ENCODE measurements at regions not wholly inside any gene's neighbourhood (a gene's known extent, or its start where the extent isn't known, plus 50 kb on each side); places are given as distances from the start of the nearest gene placed in this dataset.

GRCh38 chr5:93096561-93096960 is 484.5 kb downstream of the NR2F1-AS1 start:
- no peak for DNase-seq

- DNase-seq = peak; percentile 7
These were observed 488.5 kb downstream of the NR2F1-AS1 start for GRCh38 chr5:93092349-93093105.

GRCh38 chr5:93090698-93091097 is 490.3 kb downstream of the NR2F1-AS1 start:
- no peak for DNase-seq

DNA sequence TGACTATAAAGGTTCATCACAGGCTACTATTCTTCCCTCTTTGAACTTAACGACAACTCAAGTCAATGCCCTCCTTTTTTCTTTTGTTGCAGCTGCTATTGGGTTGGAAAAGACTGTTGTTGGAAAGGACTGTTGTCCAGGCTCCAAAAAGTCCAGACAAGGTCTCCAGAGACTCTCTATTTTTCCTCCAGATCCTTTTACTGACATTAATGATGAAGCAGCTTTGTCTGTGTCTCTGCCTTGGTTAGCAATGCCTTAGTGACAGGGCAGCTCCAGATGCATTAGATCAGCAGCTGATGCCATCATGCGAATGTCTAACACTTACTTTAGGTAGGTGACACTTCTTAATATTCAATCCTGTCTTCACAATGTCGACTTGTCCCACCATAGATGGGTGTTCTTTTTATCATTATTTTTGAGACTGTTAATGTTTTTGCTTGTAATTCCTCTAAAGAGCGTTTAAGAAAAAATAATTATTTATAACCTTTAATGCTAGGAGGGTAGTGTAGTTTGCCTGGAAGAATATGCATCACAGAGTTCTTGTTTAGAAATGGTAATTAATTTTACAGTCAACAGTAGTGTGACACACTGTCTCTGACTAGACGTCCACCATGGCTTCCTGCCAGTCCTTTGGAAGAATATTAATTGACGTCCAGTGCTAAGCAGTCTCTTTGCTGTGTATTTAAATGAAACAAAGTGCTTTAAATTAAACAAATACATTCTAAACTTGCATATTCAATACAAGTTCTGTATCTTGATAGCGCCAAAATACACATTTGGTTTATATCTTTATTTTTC is 492.2 kb downstream of the NR2F1-AS1 start:
- DNase-seq = peak; percentile 8

DNA sequence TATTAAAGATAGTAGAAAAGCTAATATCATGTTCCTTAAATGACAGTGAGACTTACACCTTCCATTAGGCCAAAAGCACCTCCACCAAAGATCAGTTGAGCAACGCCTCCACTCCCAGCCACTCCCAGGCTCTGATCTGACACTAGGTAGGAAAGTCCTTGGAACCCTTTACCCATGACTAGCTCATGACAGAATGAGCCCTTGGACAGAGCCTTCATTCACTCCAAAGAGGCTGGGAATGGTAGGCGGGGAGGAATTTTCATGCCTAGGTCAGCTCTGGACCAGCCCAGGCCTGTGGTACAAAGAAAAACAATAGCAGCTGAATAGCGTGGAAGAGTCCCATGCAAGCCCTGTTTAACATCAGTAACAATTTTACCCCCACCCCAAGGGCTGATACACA is 493.7 kb downstream of the NR2F1-AS1 start:
- DNase-seq = no peak

GRCh38 chr5:93082981-93083380 is 498.0 kb downstream of the NR2F1-AS1 start:
- DNase-seq = peak; percentile 70

DNA sequence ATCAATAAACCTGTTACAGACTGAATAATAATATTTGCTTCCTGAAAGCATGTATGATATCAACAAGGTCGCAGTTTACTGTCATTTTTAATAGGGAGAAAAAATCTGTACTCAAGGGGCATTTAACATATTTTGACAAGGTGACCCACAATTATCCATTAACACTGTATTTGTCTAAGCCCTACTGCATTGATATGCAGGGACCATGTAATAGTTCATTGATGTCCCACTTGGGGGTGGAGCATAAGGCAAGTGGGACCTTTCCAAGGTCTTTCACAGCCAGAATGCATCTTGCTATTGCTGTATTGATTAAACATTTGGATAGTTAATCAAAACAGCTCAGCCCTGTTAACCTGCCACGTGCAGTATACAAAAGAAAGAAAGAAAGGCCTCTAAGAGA is 502.0 kb downstream of the NR2F1-AS1 start:
- DNase-seq = no peak

DNA sequence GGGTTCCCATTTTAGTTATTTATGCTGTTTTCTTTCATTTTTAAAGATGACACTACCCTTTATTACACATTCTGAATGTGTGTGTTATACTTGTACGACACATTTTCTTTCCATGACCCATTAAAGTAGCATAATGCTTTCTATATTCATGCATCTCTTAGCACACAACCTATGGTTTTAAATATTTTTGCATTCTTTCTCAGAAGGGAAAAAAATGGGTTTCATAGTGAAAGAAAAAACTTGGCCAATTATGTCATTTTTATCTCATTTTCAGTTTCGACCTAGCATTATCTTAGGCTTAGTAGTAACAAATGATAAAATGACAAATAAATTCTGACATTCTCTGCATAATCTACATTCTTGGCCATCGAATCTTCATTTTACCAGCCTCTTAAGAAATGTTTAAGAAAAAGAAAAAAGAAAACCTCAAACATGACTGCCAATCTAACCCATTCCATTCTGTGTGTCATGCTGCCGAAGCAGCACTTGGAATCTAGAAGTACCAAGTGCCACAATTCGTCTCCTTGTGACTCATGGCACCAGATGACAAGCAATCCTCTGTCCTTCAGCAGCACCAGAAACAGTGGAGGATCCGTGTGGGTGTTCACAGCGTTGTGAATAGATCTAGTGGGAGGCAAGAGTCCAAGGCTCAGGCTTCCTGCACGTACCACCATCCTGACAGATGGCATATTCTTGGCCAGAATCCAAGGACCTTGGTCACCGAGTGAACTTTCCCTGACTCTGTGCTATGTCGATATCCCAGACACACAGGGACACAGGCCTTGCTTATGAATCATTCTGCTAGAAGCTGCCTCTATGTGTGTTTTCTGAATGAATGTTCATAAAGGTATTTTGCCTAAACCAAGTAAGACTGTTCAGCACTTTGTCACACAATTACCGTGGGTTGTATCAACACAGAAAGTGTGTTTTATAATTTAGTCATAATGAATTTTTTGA is 502.7 kb downstream of the NR2F1-AS1 start:
- peak; percentile 81 for DNase-seq

GRCh38 chr5:93076566-93076965 is 504.5 kb downstream of the NR2F1-AS1 start:
- no peak for DNase-seq

DNA sequence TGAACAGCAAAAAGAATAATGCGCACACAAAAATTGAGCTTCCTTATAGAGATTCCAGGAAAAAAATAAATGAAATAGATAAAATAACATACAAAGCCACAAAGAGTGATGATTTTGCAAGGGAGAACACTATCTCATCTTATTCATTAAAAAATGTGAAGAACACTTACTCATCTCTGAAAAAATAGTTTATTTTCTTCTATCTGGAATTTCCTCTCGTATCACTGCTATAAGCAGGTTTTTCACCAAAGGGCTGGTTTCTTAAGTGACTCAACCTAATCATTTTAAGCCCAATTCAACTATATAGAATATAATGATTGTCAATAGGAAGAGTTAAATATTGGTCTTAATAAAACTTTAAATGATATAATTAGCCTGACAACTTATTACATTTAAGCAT is 504.9 kb downstream of the NR2F1-AS1 start:
- no peak for DNase-seq

GRCh38 chr5:93073547-93073946 is 507.5 kb downstream of the NR2F1-AS1 start:
- DNase-seq = no peak

- DNase-seq = no peak
These were observed 508.1 kb downstream of the NR2F1-AS1 start for GRCh38 chr5:93072831-93073459.

- no peak for DNase-seq
These were observed 509.3 kb downstream of the NR2F1-AS1 start for GRCh38 chr5:93071710-93072109.

DNA sequence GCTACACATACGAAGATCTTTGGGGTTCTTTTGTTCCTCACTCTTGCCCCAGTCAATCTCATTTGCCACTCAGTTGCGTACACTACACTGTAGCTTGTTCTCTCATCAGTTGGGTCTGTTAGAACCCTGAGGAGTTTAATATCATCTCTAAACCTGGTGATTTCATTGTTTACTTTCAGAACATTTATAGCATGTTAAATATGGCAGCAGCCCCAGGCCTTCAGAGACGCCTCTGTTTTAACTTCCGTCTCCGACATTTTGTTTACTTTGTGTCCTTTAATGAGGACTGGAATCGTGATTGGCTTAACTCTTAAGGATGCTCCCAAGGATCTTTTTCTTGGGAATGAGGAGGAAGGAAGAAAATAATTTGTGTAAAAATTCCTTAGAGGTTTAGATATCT is 510.1 kb downstream of the NR2F1-AS1 start:
- no peak for DNase-seq

GRCh38 chr5:93069276-93069675 is 511.7 kb downstream of the NR2F1-AS1 start:
- DNase-seq = no peak

DNA sequence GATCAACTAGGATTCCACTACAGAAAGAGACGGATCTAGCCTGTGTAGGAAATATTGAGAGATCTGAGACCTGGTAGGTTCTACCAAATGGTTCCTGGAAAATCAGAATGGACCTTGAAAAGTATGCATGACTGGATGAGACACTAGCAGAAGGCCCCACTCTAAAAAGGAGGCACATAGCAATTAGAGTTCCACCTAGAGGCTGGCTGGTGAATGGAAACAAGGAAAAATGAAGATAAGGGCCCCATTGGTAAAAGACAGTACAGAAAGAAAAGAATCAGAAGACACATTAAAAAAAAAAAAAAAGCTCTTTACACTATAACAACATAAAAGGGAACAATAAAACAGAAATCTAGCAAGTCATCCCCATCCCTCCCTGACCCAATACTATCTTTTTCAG is 518.5 kb downstream of the NR2F1-AS1 start:
- DNase-seq = no peak

DNA sequence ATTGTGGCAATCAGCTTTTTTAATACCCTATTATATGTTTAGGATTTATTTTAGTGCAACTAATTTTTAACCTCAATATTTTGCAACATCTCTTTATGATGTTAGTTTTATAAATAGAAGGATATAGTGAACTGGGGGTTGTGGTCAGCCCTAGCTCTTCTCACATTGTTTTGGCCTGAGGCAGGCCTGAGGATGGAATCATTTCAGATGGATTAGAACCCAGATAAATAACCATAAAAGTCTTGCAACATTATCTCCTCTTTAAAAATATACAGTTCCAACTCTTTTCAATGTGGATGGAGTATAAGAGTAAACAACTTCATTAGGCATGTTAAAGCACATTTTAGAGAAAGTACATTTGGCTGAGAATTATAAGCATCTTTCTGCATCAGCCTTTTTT is 522.7 kb downstream of the NR2F1-AS1 start:
- no peak for DNase-seq

DNA sequence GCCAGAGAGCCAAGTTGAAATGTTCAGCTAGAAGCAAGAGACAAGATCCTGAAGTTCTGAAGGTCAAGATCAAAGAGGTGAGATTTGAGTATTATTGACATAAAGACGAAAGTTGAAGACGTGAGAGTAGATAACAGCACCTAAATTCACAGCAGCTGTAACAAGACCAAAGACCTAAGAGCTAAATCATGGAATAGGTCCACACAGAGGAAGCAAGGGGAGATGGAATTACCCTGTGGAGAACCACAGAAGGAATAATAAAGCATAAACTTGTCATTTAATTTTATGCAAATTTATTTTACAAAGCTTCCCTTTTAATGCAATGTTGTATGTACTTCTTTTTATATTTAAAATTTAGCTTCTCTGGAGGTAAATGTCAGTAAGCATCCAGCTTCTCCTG is 523.7 kb downstream of the NR2F1-AS1 start:
- no peak for DNase-seq

GRCh38 chr5:93055971-93056370 is 525.0 kb downstream of the NR2F1-AS1 start:
- no peak for DNase-seq

DNA sequence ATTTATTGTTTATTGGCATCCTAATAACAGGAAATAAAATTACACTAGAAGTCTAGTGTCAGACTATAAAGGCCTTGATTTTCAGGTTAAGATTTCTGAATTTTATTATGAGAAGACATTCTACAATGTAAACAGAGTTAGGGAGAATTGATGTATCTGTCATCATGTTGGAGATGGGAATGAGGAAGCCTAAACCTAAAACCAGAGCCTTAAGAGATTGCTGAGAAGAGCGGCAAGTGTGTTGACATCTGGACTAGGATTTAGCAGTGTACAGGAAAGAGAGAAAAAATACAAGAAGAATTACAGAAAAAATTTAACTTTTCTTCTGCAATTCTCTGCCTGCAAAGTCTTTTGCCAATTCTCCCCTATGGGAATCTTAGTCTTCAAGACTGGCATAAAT is 525.5 kb downstream of the NR2F1-AS1 start:
- DNase-seq = no peak

DNA sequence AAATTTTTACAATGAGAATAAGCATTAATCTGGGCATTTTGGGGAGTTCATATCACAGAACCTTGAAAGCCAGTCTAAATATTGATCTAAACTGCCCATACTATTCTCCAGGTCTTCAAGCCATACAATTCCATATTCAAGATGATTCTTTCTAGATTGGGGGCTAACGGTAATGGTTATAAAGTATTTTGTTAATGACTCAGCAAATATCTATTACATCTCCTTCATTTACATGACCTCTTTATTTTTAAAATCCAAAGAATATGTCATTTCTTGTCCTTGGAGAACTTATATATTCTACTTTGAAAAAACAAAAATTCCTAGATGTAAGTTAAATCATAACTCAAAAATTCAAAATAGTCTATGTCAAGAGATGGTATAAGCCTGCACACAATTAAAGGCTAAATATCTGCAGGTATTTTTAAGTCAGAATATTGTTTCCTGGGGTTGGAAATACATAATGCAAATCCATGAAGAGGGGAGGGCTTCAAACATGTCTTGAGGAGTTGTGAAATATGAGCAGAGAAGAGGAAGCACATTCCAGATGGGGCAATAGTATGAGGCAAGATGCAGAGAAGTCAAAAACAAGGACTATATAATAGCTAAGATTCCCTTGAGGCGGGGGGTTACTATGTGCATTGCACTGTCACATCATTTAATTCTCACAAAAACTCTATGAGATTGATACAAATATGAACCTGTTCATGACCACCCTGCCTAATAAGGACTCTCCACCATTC is 526.4 kb downstream of the NR2F1-AS1 start:
- DNase-seq = no peak

- no peak for DNase-seq
These were observed 527.2 kb downstream of the NR2F1-AS1 start for GRCh38 chr5:93053825-93054224.
